Loucy (cell line): ENCODE measurements at regions not wholly inside any gene's neighbourhood (a gene's known extent, or its start where the extent isn't known, plus 50 kb on each side); places are given as distances from the start of the nearest gene placed in this dataset.

Source experiments
- H2AFZ ChIP-seq: fragments of 200-600 bp; sonication (generic); 2 replicates; pipeline ENCODE4 v1.6.0; 2016; ENCODE audit warnings: antibody characterized with exemption, mild to moderate bottlenecking, low read length, moderate library complexity
- H3F3A ChIP-seq: fragments of 200-600 bp; 2 replicates; pipeline ENCODE4 v1.6.0; 2016; ENCODE audit warnings: antibody characterized with exemption, low read depth, mild to moderate bottlenecking
- H3K27me3 ChIP-seq: fragments of 200-600 bp; sonication (generic); 2 replicates; pipeline ENCODE4 v1.6.1; 2014; ENCODE audit warnings: low read length, mild to moderate bottlenecking; ENCODE audit not compliant: insufficient read depth, poor library complexity, severe bottlenecking
- H3K36me3 ChIP-seq: fragments of 200-600 bp; sonication (generic); 2 replicates; pipeline ENCODE4 v1.6.1; 2016; ENCODE audit warnings: low read length; ENCODE audit not compliant: insufficient read depth
- H3K4me1 ChIP-seq: fragments of 200-600 bp; sonication (generic); 2 replicates; pipeline ENCODE4 v1.5.1; 2014; ENCODE audit warnings: low read length, mild to moderate bottlenecking; ENCODE audit not compliant: insufficient read depth, poor library complexity, severe bottlenecking
- H3K4me2 ChIP-seq: fragments of 200-600 bp; sonication (generic); 2 replicates; pipeline ENCODE4 v1.6.0; 2014; ENCODE audit warnings: antibody characterized with exemption, low read length, low read depth, mild to moderate bottlenecking; ENCODE audit not compliant: poor library complexity, severe bottlenecking
- H3K4me3 ChIP-seq: fragments of 200-600 bp; sonication (generic); 2 replicates; pipeline ENCODE4 v1.5.1; 2014; ENCODE audit warnings: low read length, mild to moderate bottlenecking, mixed read lengths; ENCODE audit not compliant: poor library complexity, severe bottlenecking
- H3K79me2 ChIP-seq: fragments of 200-600 bp; sonication (generic); 2 replicates; pipeline ENCODE4 v1.6.1; 2014; ENCODE audit warnings: low read length; ENCODE audit not compliant: insufficient read depth
- H3K9ac ChIP-seq: fragments of 200-600 bp; sonication (generic); 2 replicates; pipeline ENCODE4 v1.6.0; 2014; ENCODE audit warnings: mild to moderate bottlenecking, low read depth, low read length, moderate library complexity; ENCODE audit not compliant: poor library complexity, severe bottlenecking
- H3K9me2 ChIP-seq: fragments of 200-600 bp; sonication (generic); replicated peaks from 2 replicates; pipeline ENCODE4 v1.6.1; 2016; ENCODE audit warnings: low read depth, low read length, mixed read lengths
- H3K9me3 ChIP-seq: fragments of 200-600 bp; sonication (generic); 2 replicates; pipeline ENCODE4 v1.6.1; 2014; ENCODE audit warnings: mild to moderate bottlenecking, antibody characterized with exemption, low read length, low read depth; ENCODE audit not compliant: insufficient read depth
- H4K20me1 ChIP-seq: fragments of 200-600 bp; sonication (generic); 2 replicates; pipeline ENCODE4 v1.6.0; 2014; ENCODE audit warnings: antibody characterized with exemption, low read length, mild to moderate bottlenecking; ENCODE audit not compliant: insufficient read depth, poor library complexity, severe bottlenecking
- CTCF ChIP-seq: fragments of 200-600 bp; sonication (generic); conservative IDR thresholded peaks from 2 replicates; pipeline ENCODE4 v1.5.1; 2014; ENCODE audit warnings: mild to moderate bottlenecking, antibody characterized with exemption, low read length
- EZH2phosphoT487 ChIP-seq: fragments of 200-600 bp; IDR thresholded peaks from 2 replicates; pipeline ENCODE4 v1.6.1; 2018; ENCODE audit warnings: antibody characterized with exemption, mild to moderate bottlenecking, moderate library complexity, borderline replicate concordance

GRCh38 chr3:94269763-94270162 is 206.9 kb downstream of the NSUN3 start:
- TF ChIP-seq CTCF (no peak), EZH2phosphoT487 (no peak)
- H3K4me1 ChIP-seq: no peaks in the 10 kb centered on the region

GRCh38 chr3:94272016-94272415 is 209.2 kb downstream of the NSUN3 start:
- no peak overlapping the region for H3K9ac ChIP-seq
- TF ChIP-seq CTCF (no peak), EZH2phosphoT487 (no peak)
- H4K20me1 ChIP-seq: no peaks in the 10 kb centered on the region
- H3K4me1 ChIP-seq: no peaks in the 10 kb centered on the region
- H3K27me3 ChIP-seq: no peaks in the 10 kb centered on the region
- no peak overlapping the region for H2AFZ ChIP-seq
- no peaks in the 10 kb centered on the region for H3K36me3 ChIP-seq
- H3K9me3 ChIP-seq: no peaks in the 10 kb centered on the region
- H3K9me2 ChIP-seq: no peaks in the 10 kb centered on the region
- H3F3A ChIP-seq: no peaks in the 10 kb centered on the region
- H3K4me2 ChIP-seq: no peak overlapping the region
- H3K79me2 ChIP-seq: no peaks in the 10 kb centered on the region
- no peak overlapping the region for H3K4me3 ChIP-seq

More at GRCh38 chr3:94269763-94270162, 206.9 kb downstream of the NSUN3 start:
- no peak overlapping the region for H3K4me3 ChIP-seq
- H4K20me1 ChIP-seq: no peaks in the 10 kb centered on the region
- no peaks in the 10 kb centered on the region for H3K27me3 ChIP-seq
- no peak overlapping the region for H3K9ac ChIP-seq
- no peaks in the 10 kb centered on the region for H3K9me3 ChIP-seq
- H3K79me2 ChIP-seq: no peaks in the 10 kb centered on the region
- no peaks in the 10 kb centered on the region for H3F3A ChIP-seq
- no peak overlapping the region for H2AFZ ChIP-seq
- H3K4me2 ChIP-seq: no peak overlapping the region
- no peaks in the 10 kb centered on the region for H3K9me2 ChIP-seq
- no peaks in the 10 kb centered on the region for H3K36me3 ChIP-seq

GRCh38 chr3:94280958-94281357 is 218.1 kb downstream of the NSUN3 start:
- H4K20me1 ChIP-seq: no peaks in the 10 kb centered on the region
- no peak overlapping the region for H2AFZ ChIP-seq
- no peaks in the 10 kb centered on the region for H3K79me2 ChIP-seq
- no peak overlapping the region for H3K9ac ChIP-seq
- H3K4me1 ChIP-seq: no peaks in the 10 kb centered on the region
- no peaks in the 10 kb centered on the region for H3K9me3 ChIP-seq
- H3K4me3 ChIP-seq: no peak overlapping the region
- H3F3A ChIP-seq: no peaks in the 10 kb centered on the region
- TF ChIP-seq EZH2phosphoT487 (no peak), CTCF (no peak)
- no peaks in the 10 kb centered on the region for H3K27me3 ChIP-seq
- no peak overlapping the region for H3K4me2 ChIP-seq
- 0 out of 2 replicates have a peak, but pooled peaks cover 4% of the 10 kb centered on the region for H3K9me2 ChIP-seq
- no peaks in the 10 kb centered on the region for H3K36me3 ChIP-seq
